Motor neuron (in vitro differentiated cells): ENCODE measurements at regions not wholly inside any gene's neighbourhood (a gene's known extent, or its start where the extent isn't known, plus 50 kb on each side); places are given as distances from the start of the nearest gene placed in this dataset.

Source experiments
- ATAC-seq, 8 experiments: fragments of 200-7000 bp; cut with Tn5 transposase; replicated peaks in 6 of 8; 2 replicates each; pipeline ENCODE4 v1.8.0; 2021; ENCODE audit warnings: mild to moderate bottlenecking in 8 of 8, moderate library complexity in 8 of 8
- H3K27ac ChIP-seq, 2 donors: fragments of 250-450 bp; sonication (Bioruptor Pico); 2 replicates each; pipeline ENCODE4 v1.9.0; 2021; ENCODE audit warnings: antibody characterized with exemption in 2 of 2, mild to moderate bottlenecking in 2 of 2, moderate library complexity in 1 of 2
- H3K4me1 ChIP-seq, 2 donors: fragments of 250-450 bp; sonication (Bioruptor Pico); replicated peaks in 1 of 2; 2 replicates each; pipeline ENCODE4 v1.6.1; 2021; ENCODE audit warnings: antibody characterized with exemption in 2 of 2, mild to moderate bottlenecking in 2 of 2, moderate library complexity in 1 of 2
- H3K4me3 ChIP-seq, 5 donors: fragments of 250-450 bp; sonication (Bioruptor Pico); 2 replicates each; pipeline ENCODE4 v1.9.0; 2021; ENCODE audit warnings: antibody characterized with exemption in 5 of 5, mild to moderate bottlenecking in 5 of 5, moderate library complexity in 4 of 5
- WGBS, 10 experiments: fragments of 450-650 bp; shearing (Covaris generic); methylation state at CpG; one replicate each; pipeline ENCODE4 v1.0.0; 2022; 5-methylcytosine and 5-hydroxymethylcytosine counted together
- in situ Hi-C, 9 experiments: fragments of 400-800 bp; cut with MboI; loops; one replicate each; pipeline ENCODE4 v1.15.0; 2021; ENCODE audit warnings: low sequenced_read_pairs in 9 of 9, low pct_unique_long_range_greater_than_20kb in 2 of 9; ENCODE audit not compliant: unreplicated experiment in 9 of 9

GRCh38 chr10:20726381-20726780 lies 170.7 kb downstream of the NEBL start:
- Histone ChIP-seq H3K4me3 (no peak overlapping the region), H3K27ac (no peak overlapping the region), H3K4me1 (no peaks in the 10 kb centered on the region)
- in situ Hi-C loops, result no loop called here
- ATAC-seq, result no peak
- 44 to 100% (median 93%) methylated on average over 1 to 3 of the region's 3 CpGs; no CpG with 5 or more reads in 5 of the 10 experiments for WGBS, 10 experiments

GRCh38 chr10:20714979-20715378 lies 182.1 kb downstream of the NEBL start:
- 71 to 100% (median 100%) methylated on average over 1 of the region's 1 CpG; no CpG with 5 or more reads in 6 of the 10 experiments for WGBS, 10 experiments
- no peak for ATAC-seq
- Histone ChIP-seq H3K4me3 (no peak overlapping the region), H3K27ac (no peak overlapping the region), H3K4me1 (no peaks in the 10 kb centered on the region)
- in situ Hi-C loops, result no loop called here

- in situ Hi-C loops, result no loop called here
- 0 to 50% (median 0%) methylated on average over 1 of the region's 1 CpG; no CpG with 5 or more reads in 6 of the 10 experiments for WGBS, 10 experiments
- no peak for ATAC-seq
- H3K27ac ChIP-seq, result no peak overlapping the region
- no peak overlapping the region for H3K4me3 ChIP-seq
- no peaks in the 10 kb centered on the region for H3K4me1 ChIP-seq
Observed at GRCh38 chr10:20714518-20714917, 182.6 kb downstream of the NEBL start.

- in situ Hi-C loops, result no loop called here
- no peaks in the 10 kb centered on the region for H3K4me1 ChIP-seq
- H3K4me3 ChIP-seq, result no peak overlapping the region
- H3K27ac ChIP-seq, result no peak overlapping the region
- 11 to 100% (median 86%) methylated on average over 1 of the region's 1 CpG; no CpG with 5 or more reads in 5 of the 10 experiments for WGBS, 10 experiments
- ATAC-seq, result no peak
Observed at GRCh38 chr10:20713420-20713819, 183.7 kb downstream of the NEBL start.

- H3K4me1 ChIP-seq, result no peaks in the 10 kb centered on the region
- no peak for ATAC-seq
- no peak overlapping the region for H3K4me3 ChIP-seq
- in situ Hi-C loops, result no loop called here
- 0 to 100% (median 100%) methylated on average over 1 of the region's 1 CpG; no CpG with 5 or more reads in 6 of the 10 experiments for WGBS, 10 experiments
- H3K27ac ChIP-seq, result no peak overlapping the region
Observed at GRCh38 chr10:20712774-20713173, 184.3 kb downstream of the NEBL start.

- ATAC-seq, result no peak
- H3K4me1 ChIP-seq, result no peaks in the 10 kb centered on the region
- no peak overlapping the region for H3K4me3 ChIP-seq
- 6 to 100% (median 78%) methylated on average over 1 to 2 of the region's 2 CpGs for WGBS, 10 experiments
- H3K27ac ChIP-seq, result no peak overlapping the region
- in situ Hi-C loops, result no loop called here
Observed at GRCh38 chr10:20709708-20710107, 187.4 kb downstream of the NEBL start.

GRCh38 chr10:20708305-20708704 lies 188.8 kb downstream of the NEBL start:
- ATAC-seq, result no peak
- Histone ChIP-seq H3K4me3 (no peak overlapping the region), H3K4me1 (no peaks in the 10 kb centered on the region), H3K27ac (no peak overlapping the region)
- in situ Hi-C loops, result no loop called here
- WGBS, 10 experiments, result 17 to 100% (median 93%) methylated on average over 1 to 4 of the region's 4 CpGs; no CpG with 5 or more reads in 2 of the 10 experiments

- in situ Hi-C loops, result no loop called here
- ATAC-seq, result no peak
Observed at GRCh38 chr10:20707251-20707650, 189.9 kb downstream of the NEBL start.

GRCh38 chr10:20698837-20699236 lies 198.3 kb downstream of the NEBL start:
- H3K4me3 ChIP-seq, result no peak overlapping the region
- no peak overlapping the region for H3K27ac ChIP-seq
- ATAC-seq, result no peak
- in situ Hi-C loops, result no loop called here
- H3K4me1 ChIP-seq, result no peaks in the 10 kb centered on the region

More at GRCh38 chr10:20707251-20707650, 189.9 kb downstream of the NEBL start:
- Histone ChIP-seq H3K4me3 (no peak overlapping the region), H3K27ac (no peak overlapping the region), H3K4me1 (no peaks in the 10 kb centered on the region)
- 6 to 100% (median 96%) methylated on average over 1 to 3 of the region's 3 CpGs; no CpG with 5 or more reads in 1 of the 10 experiments for WGBS, 10 experiments

GRCh38 chr10:20694296-20694695 lies 202.8 kb downstream of the NEBL start:
- Histone ChIP-seq H3K4me3 (no peak overlapping the region), H3K4me1 (peaks cover 0 to 5% of the 10 kb centered on the region in 2 donors), H3K27ac (no peak overlapping the region)
- ATAC-seq, result no peak
- in situ Hi-C loops, result no loop called here

GRCh38 chr10:20688797-20689544 lies 208.1 kb downstream of the NEBL start:
- H3K27ac ChIP-seq, result no peak overlapping the region
- 4 to 94% (median 84%) methylated on average over 3 to 7 of the region's 7 CpGs for WGBS, 10 experiments
- no peak overlapping the region for H3K4me3 ChIP-seq
- in situ Hi-C loops, result no loop called here
- peaks cover 3 to 5% of the 10 kb centered on the region in 2 donors for H3K4me1 ChIP-seq
- ATAC-seq, result no peak

GRCh38 chr10:20686015-20686635 lies 211.0 kb downstream of the NEBL start:
- peaks cover 0 to 3% of the 10 kb centered on the region in 2 donors for H3K4me1 ChIP-seq
- in situ Hi-C loops, result no loop called here
- WGBS, 10 experiments, result 16 to 92% (median 77%) methylated on average over 3 to 7 of the region's 7 CpGs; no CpG with 5 or more reads in 2 of the 10 experiments
- H3K4me3 ChIP-seq, result no peak overlapping the region
- H3K27ac ChIP-seq, result no peak overlapping the region
- peak in 3 of 8 experiments; percentile 36 to 53 (median 52) for ATAC-seq

GRCh38 chr10:20685462-20685861 lies 211.6 kb downstream of the NEBL start:
- Histone ChIP-seq H3K27ac (no peak overlapping the region), H3K4me3 (no peak overlapping the region)
- in situ Hi-C loops, result no loop called here

GRCh38 chr10:20683345-20683744 lies 213.8 kb downstream of the NEBL start:
- no peak overlapping the region for H3K27ac ChIP-seq

More at GRCh38 chr10:20685462-20685861, 211.6 kb downstream of the NEBL start:
- ATAC-seq, result peak in 3 of 8 experiments; percentile 59 to 75 (median 63)
- 55 to 94% (median 80%) methylated on average over 1 to 8 of the region's 8 CpGs; no CpG with 5 or more reads in 1 of the 10 experiments for WGBS, 10 experiments
- peaks cover 0 to 3% of the 10 kb centered on the region in 2 donors for H3K4me1 ChIP-seq

More at GRCh38 chr10:20683345-20683744, 213.8 kb downstream of the NEBL start:
- peaks cover 0 to 3% of the 10 kb centered on the region in 2 donors for H3K4me1 ChIP-seq
- H3K4me3 ChIP-seq, result no peak overlapping the region
- in situ Hi-C loops, result no loop called here
- no peak for ATAC-seq
